Transverse colon (tissue), 4 donors: ENCODE measurements at regions not wholly inside any gene's neighbourhood (a gene's known extent, or its start where the extent isn't known, plus 50 kb on each side); places are given as distances from the start of the nearest gene placed in this dataset.

ENCODE experiments used
- DNase-seq: peaks from one replicate; pipeline ENCODE4 v3.0.0-alpha.2; 2019
- H3K27ac ChIP-seq, 4 donors: fragments of 200-600 bp; sonication (generic); 2 replicates each; pipeline ENCODE4 v1.5.1; 2016 to 2018; ENCODE audit warnings: inconsistent platforms in 4 of 4
- H3K27me3 ChIP-seq: fragments of 200-600 bp; sonication (generic); 2 replicates; pipeline ENCODE4 v1.5.1; 2017; ENCODE audit warnings: inconsistent platforms
- H3K36me3 ChIP-seq, 4 donors: fragments of 200-600 bp; sonication (generic); 2 replicates each; pipeline ENCODE4 v1.5.1; 2017 to 2019; ENCODE audit warnings: inconsistent platforms in 4 of 4
- H3K4me1 ChIP-seq, 4 donors: fragments of 200-600 bp; sonication (generic); 2 replicates each; pipeline ENCODE4 v1.5.1; 2017 to 2020; ENCODE audit warnings: inconsistent platforms in 4 of 4
- H3K4me3 ChIP-seq, 4 donors: fragments of 200-600 bp; sonication (generic); 1 replicate in 1 of 4; 2 replicates in 3 of 4; pipeline versions ENCODE4 v1.5.1 to v1.6.1; 2017 to 2019; ENCODE audit warnings: inconsistent platforms in 4 of 4
- H3K9me3 ChIP-seq, 2 donors: fragments of 200-600 bp; sonication (generic); 2 replicates each; pipeline ENCODE4 v1.5.1; 2017 to 2019; ENCODE audit warnings: inconsistent platforms in 2 of 2
- EP300 ChIP-seq: sonication (generic); formaldehyde crosslinking; IDR thresholded peaks from one replicate; pipeline ENCODE4 v1.6.1; 2017; ENCODE audit warnings: antibody characterized with exemption, low read depth
- POLR2A ChIP-seq: fragments of 450-650 bp; IDR thresholded peaks from one replicate; pipeline ENCODE4 v1.6.1; 2016; ENCODE audit warnings: antibody characterized with exemption, mild to moderate bottlenecking, moderate library complexity
- POLR2AphosphoS5 ChIP-seq, 3 donors: sonication (generic); formaldehyde crosslinking; IDR thresholded peaks; one replicate each; pipeline ENCODE4 v1.6.1; 2016; ENCODE audit warnings: antibody characterized with exemption in 3 of 3
- WGBS, 2 donors: methylation state at CpG; one replicate each; pipeline ENCODE4 v1.1.5; 2018; ENCODE audit warnings: low coverage in 1 of 2; 5-methylcytosine and 5-hydroxymethylcytosine counted together
- in situ Hi-C, 4 donors: fragments of 200-750 bp; cut with MboI; loops; one replicate each; pipeline versions ENCODE4 v1.15.0 to v1.15.1; 2017; ENCODE audit warnings: low sequenced_read_pairs in 3 of 4, low pct_ligation_motif_present in 1 of 4, low pct_unique_long_range_greater_than_20kb in 1 of 4
- intact Hi-C: fragments of 100-400 bp; cut with DNase I; formaldehyde crosslinking; loops from one replicate; pipeline ENCODE4 v1.15.1; 2023; ENCODE audit warnings: low total_unique reads
- TF ChIP-seq, protein P1 (sequence below), 5 experiments: fragments of 200-600 bp in 3 of 5; fragments of 450-650 bp in 2 of 5; sonication (generic) in 3 of 5; IDR thresholded peaks; 1 replicate in 2 of 5; 2 replicates in 3 of 5; pipeline ENCODE4 v1.5.1; 2016 to 2017; ENCODE audit warnings: antibody characterized with exemption in 5 of 5, inconsistent platforms in 3 of 5, mild to moderate bottlenecking in 2 of 5, moderate library complexity in 1 of 5

DNA sequence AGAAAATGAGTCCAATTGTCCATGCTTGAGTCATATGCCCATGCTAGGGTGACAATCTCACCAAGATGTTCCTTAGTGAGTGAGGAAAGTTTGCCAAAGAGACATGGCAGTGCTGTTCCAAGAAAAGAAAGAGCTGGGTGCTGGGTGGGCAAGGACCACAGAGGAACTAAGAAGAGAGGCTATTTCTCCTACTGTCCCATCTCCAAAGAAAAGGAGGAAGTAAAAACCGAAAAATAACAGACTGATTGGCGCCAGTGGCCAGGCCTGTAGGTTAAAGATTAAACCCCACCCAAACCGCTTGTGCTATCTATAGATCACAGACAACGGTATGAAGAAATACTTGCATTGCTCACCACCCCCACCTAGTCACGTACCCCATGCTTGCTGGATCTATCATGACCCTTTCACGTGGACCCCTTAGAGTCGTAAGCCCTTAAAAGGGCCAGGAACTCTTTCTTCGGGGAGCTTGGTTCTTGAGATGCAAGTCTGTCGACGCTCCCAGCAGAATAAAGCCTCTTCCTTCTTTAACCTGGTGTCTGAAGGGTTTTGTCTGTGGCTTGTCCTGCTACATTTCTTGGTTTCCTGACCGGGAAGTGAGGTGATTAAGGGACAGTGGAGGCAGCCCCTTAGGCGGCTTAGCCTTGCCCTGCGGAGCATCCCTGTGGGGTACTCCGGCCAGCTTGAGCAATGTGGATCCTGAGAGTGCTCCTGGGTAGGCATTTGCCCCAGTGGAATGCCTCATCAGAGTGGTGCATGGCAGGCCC lies 606.5 kb downstream of the UQCRFS1 start:
- WGBS, 2 donors, result 74 to 81% methylated on average over 4 to 14 of the region's 14 CpGs
- no peak overlapping the region for H3K4me3 ChIP-seq
- TF ChIP-seq EP300 (no peak), POLR2AphosphoS5 (IDR thresholded peaks at IDR 0.05) (no peak), POLR2A (no peak)
- TF ChIP-seq, protein P1, sequence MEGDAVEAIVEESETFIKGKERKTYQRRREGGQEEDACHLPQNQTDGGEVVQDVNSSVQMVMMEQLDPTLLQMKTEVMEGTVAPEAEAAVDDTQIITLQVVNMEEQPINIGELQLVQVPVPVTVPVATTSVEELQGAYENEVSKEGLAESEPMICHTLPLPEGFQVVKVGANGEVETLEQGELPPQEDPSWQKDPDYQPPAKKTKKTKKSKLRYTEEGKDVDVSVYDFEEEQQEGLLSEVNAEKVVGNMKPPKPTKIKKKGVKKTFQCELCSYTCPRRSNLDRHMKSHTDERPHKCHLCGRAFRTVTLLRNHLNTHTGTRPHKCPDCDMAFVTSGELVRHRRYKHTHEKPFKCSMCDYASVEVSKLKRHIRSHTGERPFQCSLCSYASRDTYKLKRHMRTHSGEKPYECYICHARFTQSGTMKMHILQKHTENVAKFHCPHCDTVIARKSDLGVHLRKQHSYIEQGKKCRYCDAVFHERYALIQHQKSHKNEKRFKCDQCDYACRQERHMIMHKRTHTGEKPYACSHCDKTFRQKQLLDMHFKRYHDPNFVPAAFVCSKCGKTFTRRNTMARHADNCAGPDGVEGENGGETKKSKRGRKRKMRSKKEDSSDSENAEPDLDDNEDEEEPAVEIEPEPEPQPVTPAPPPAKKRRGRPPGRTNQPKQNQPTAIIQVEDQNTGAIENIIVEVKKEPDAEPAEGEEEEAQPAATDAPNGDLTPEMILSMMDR (IDR thresholded peaks at IDR 0.05), result no peak
- H3K27me3 ChIP-seq, result no peaks in the 10 kb centered on the region
- H3K27ac ChIP-seq, result no peak overlapping the region
- H3K36me3 ChIP-seq, result no peaks in the 10 kb centered on the region
- in situ Hi-C loops (no loop called here), intact Hi-C loops (no loop called here)
- no peak for DNase-seq
- H3K4me1 ChIP-seq, result no peaks in the 10 kb centered on the region
- peaks cover 0 to 5% of the 10 kb centered on the region in 2 donors for H3K9me3 ChIP-seq

DNA sequence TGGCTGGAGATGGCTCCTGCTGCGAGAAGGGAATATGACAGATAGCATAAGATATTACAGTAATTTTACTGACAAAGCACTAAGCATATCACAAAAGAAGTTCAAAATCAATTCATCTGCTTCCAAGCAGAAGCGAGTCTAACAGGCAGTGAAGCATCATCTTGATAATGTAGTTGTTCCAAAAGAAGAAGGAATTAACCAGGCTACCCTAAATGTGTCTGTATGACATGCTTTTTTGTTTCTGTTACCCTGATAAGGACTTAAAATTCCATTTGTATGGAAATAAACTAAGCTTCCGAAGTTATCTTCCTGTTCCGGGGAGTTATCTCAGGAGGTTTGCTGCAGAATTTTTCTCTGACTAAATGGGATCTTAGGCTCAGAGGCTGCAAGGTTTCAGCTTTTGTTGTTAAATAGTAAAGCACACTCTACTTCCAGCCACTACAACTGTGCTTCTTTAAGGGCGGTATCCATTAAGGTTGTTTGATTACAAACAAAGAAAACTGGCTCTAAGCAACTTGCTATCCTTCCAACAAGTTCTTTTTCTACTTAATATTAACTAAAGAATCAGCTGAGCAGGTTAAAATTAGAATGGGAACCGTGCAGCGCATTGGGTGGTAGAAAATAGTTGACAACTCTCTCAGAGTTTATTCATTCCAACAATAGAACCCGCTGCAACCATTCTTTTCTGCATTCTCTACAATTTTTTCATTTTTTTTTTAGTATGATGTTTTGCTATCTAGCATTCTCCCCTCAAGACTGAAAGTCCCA lies 607.3 kb downstream of the UQCRFS1 start:
- Histone ChIP-seq H3K27ac (no peak overlapping the region), H3K27me3 (no peaks in the 10 kb centered on the region), H3K4me1 (no peaks in the 10 kb centered on the region), H3K9me3 (peaks cover 0 to 5% of the 10 kb centered on the region in 2 donors), H3K36me3 (no peaks in the 10 kb centered on the region), H3K4me3 (no peak overlapping the region)
- WGBS, 2 donors, result 85% methylated on average over 6 to 8 of the region's 8 CpGs
- in situ Hi-C loops, result no loop called here
- DNase-seq, result no peak
- intact Hi-C loops, result no loop called here
- TF ChIP-seq, protein P1 (IDR thresholded peaks at IDR 0.05), result no peak
- TF ChIP-seq POLR2AphosphoS5 (IDR thresholded peaks at IDR 0.05) (no peak), EP300 (no peak), POLR2A (no peak)

- intact Hi-C loops (no loop called here), in situ Hi-C loops (no loop called here)
- H3K27me3 ChIP-seq, result no peaks in the 10 kb centered on the region
- 83 to 93% methylated on average over 1 to 2 of the region's 2 CpGs for WGBS, 2 donors
- no peak overlapping the region for H3K4me3 ChIP-seq
- H3K4me1 ChIP-seq, result no peaks in the 10 kb centered on the region
- no peaks in the 10 kb centered on the region for H3K36me3 ChIP-seq
- no peak overlapping the region for H3K27ac ChIP-seq
- TF ChIP-seq, protein P1 (IDR thresholded peaks at IDR 0.05), result no peak
- no peak for TF ChIP-seq EP300
- TF ChIP-seq POLR2AphosphoS5 (IDR thresholded peaks at IDR 0.05), result no peak
- no peak for TF ChIP-seq POLR2A
- no peak for DNase-seq
- H3K9me3 ChIP-seq, result peaks cover 0 to 5% of the 10 kb centered on the region in 2 donors
Observed at GRCh38 chr19:28603453-28603852, 609.5 kb downstream of the UQCRFS1 start.

GRCh38 chr19:28602675-28603298 lies 610.2 kb downstream of the UQCRFS1 start:
- Histone ChIP-seq H3K4me3 (no peak overlapping the region), H3K27me3 (no peaks in the 10 kb centered on the region), H3K9me3 (peaks cover 0 to 5% of the 10 kb centered on the region in 2 donors), H3K36me3 (no peaks in the 10 kb centered on the region), H3K27ac (no peak overlapping the region), H3K4me1 (no peaks in the 10 kb centered on the region)
- in situ Hi-C loops, result no loop called here
- TF ChIP-seq, protein P1 (IDR thresholded peaks at IDR 0.05), result no peak
- TF ChIP-seq EP300 (no peak), POLR2AphosphoS5 (IDR thresholded peaks at IDR 0.05) (no peak), POLR2A (no peak)
- DNase-seq, result no peak
- 74% methylated on average over 9 of the region's 9 CpGs; no CpG with 5 or more reads in 1 of the 2 donors for WGBS, 2 donors
- intact Hi-C loops, result no loop called here
